Panc1 (cell line): ENCODE measurements at regions not wholly inside any gene's neighbourhood (a gene's known extent, or its start where the extent isn't known, plus 50 kb on each side); places are given as distances from the start of the nearest gene placed in this dataset.

Experiments used
- CTCF ChIP-seq: fragments of 450-650 bp; IDR thresholded peaks from 2 replicates; pipeline ENCODE4 v1.5.1; 2017; ENCODE audit warnings: mild to moderate bottlenecking
- POLR2AphosphoS5 ChIP-seq: IDR thresholded peaks from 2 replicates; pipeline ENCODE4 v1.6.1; 2012; ENCODE audit warnings: mild to moderate bottlenecking, low read depth, low read length, moderate library complexity
- SIN3A ChIP-seq: IDR thresholded peaks from 2 replicates; pipeline ENCODE4 v1.6.1; 2012; ENCODE audit warnings: low read depth, mild to moderate bottlenecking, low read length, moderate library complexity, borderline replicate concordance; ENCODE audit not compliant: insufficient read depth
- TF ChIP-seq, protein P1 (sequence below), 2 experiments: IDR thresholded peaks; 2 replicates each; pipeline ENCODE4 v1.6.1; 2011 to 2012; ENCODE audit warnings: low read depth in 2 of 2, control low read depth in 1 of 2, low read length in 1 of 2, mild to moderate bottlenecking in 1 of 2, moderate library complexity in 1 of 2; ENCODE audit not compliant: insufficient read depth in 1 of 2

- TF ChIP-seq, protein P1, sequence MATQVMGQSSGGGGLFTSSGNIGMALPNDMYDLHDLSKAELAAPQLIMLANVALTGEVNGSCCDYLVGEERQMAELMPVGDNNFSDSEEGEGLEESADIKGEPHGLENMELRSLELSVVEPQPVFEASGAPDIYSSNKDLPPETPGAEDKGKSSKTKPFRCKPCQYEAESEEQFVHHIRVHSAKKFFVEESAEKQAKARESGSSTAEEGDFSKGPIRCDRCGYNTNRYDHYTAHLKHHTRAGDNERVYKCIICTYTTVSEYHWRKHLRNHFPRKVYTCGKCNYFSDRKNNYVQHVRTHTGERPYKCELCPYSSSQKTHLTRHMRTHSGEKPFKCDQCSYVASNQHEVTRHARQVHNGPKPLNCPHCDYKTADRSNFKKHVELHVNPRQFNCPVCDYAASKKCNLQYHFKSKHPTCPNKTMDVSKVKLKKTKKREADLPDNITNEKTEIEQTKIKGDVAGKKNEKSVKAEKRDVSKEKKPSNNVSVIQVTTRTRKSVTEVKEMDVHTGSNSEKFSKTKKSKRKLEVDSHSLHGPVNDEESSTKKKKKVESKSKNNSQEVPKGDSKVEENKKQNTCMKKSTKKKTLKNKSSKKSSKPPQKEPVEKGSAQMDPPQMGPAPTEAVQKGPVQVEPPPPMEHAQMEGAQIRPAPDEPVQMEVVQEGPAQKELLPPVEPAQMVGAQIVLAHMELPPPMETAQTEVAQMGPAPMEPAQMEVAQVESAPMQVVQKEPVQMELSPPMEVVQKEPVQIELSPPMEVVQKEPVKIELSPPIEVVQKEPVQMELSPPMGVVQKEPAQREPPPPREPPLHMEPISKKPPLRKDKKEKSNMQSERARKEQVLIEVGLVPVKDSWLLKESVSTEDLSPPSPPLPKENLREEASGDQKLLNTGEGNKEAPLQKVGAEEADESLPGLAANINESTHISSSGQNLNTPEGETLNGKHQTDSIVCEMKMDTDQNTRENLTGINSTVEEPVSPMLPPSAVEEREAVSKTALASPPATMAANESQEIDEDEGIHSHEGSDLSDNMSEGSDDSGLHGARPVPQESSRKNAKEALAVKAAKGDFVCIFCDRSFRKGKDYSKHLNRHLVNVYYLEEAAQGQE (IDR thresholded peaks at IDR 0.05; ENCODE audit: insufficient read depth in 1 of 2, low read depth in 2 of 2, low read length in 1 of 2) = no peak
- no peak for TF ChIP-seq POLR2AphosphoS5
- no peak for TF ChIP-seq CTCF
- no peak for TF ChIP-seq SIN3A
Measured at GRCh38 chr5:165836046-165836445, 2330.6 kb downstream of the MAT2B start.
